ENCODE measurements at regions not wholly inside any gene's neighbourhood (a gene's known extent, or its start where the extent isn't known, plus 50 kb on each side); places are given as distances from the start of the nearest gene placed in this dataset.

- no peak for TF ChIP-seq CTCF (conservative IDR thresholded peaks at IDR 0.05)
- H3K27ac ChIP-seq = no peak overlapping the region
Measured at GRCh38 chr11:50379484-50379883, 346.8 kb downstream of the OR4C45 start.

- no peak overlapping the region for H3K27ac ChIP-seq
- TF ChIP-seq CTCF (conservative IDR thresholded peaks at IDR 0.05) = no peak
Measured at GRCh38 chr11:50394017-50394416, 361.3 kb downstream of the OR4C45 start.

GRCh38 chr11:50412832-50413231, 380.2 kb downstream of the OR4C45 start:
- no peak overlapping the region for H3K27ac ChIP-seq
- no peak for TF ChIP-seq CTCF (conservative IDR thresholded peaks at IDR 0.05)

- TF ChIP-seq CTCF (conservative IDR thresholded peaks at IDR 0.05) = no peak
- no peak overlapping the region for H3K27ac ChIP-seq
Measured at GRCh38 chr11:50423208-50423607, 390.5 kb downstream of the OR4C45 start.
